ENCODE measurements at regions not wholly inside any gene's neighbourhood (a gene's known extent, or its start where the extent isn't known, plus 50 kb on each side); places are given as distances from the start of the nearest gene placed in this dataset.

DNA sequence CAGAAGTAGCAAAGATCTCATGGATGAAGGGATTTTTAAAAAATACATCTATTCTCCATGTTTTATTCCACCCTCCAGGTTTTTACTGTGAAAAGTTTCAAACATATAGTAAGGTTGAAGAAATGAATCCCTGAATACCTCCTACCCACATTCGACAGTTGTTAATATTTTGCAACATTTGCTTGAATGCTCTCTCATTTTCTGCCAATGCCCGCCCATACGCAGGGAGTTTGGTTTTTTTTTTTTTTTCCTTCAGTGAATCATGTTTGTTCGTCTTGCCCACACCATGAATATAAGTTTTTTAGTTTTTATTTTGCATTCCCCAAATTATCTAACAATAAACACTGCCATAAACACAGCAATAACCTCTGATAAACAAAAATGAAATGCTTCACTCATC lies 82.9 kb downstream of the MAP1LC3B2 start:
- intact Hi-C loops (cut with DNase I): no loop called here
- H3K4me1 ChIP-seq: no peaks in the 10 kb centered on the region
- no peaks in the 10 kb centered on the region for H3K9me3 ChIP-seq
- DNase-seq: no peak
- H3K27ac ChIP-seq: no peak overlapping the region
- H3K9ac ChIP-seq (ENCODE audit: low read depth in 2 of 2, low read length in 2 of 2): no peak overlapping the region
- H3K4me3 ChIP-seq: no peak overlapping the region
- H3K36me3 ChIP-seq: no peaks in the 10 kb centered on the region
- no peaks in the 10 kb centered on the region for H3K27me3 ChIP-seq
- TF ChIP-seq, protein P1, sequence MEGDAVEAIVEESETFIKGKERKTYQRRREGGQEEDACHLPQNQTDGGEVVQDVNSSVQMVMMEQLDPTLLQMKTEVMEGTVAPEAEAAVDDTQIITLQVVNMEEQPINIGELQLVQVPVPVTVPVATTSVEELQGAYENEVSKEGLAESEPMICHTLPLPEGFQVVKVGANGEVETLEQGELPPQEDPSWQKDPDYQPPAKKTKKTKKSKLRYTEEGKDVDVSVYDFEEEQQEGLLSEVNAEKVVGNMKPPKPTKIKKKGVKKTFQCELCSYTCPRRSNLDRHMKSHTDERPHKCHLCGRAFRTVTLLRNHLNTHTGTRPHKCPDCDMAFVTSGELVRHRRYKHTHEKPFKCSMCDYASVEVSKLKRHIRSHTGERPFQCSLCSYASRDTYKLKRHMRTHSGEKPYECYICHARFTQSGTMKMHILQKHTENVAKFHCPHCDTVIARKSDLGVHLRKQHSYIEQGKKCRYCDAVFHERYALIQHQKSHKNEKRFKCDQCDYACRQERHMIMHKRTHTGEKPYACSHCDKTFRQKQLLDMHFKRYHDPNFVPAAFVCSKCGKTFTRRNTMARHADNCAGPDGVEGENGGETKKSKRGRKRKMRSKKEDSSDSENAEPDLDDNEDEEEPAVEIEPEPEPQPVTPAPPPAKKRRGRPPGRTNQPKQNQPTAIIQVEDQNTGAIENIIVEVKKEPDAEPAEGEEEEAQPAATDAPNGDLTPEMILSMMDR (IDR thresholded peaks at IDR 0.05): no peak

DNA sequence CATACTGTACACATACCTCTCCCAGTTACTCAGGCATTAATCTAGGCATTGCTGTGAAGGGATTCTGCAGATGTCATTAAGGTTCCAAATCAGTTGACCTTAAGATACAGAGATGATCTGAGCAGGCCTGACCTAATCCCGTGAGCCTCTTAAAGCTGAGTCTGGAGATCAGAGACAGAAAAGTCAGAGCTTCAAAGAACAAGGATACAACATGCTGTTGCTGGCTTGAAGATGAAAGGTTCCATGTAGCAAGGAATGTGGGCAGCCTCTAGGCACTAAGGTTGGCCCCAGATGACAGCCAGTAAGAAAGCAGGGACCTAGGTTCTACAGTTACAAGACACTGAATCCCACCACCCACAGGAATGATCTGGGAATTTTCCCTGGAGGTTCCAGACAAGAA lies 81.1 kb downstream of the MAP1LC3B2 start:
- no peaks in the 10 kb centered on the region for H3K27me3 ChIP-seq
- no peaks in the 10 kb centered on the region for H3K9me3 ChIP-seq
- no peaks in the 10 kb centered on the region for H3K4me1 ChIP-seq
- no peak overlapping the region for H3K9ac ChIP-seq (ENCODE audit: low read depth in 2 of 2, low read length in 2 of 2)
- intact Hi-C loops (cut with DNase I): no loop called here
- H3K27ac ChIP-seq: no peak overlapping the region
- no peak for DNase-seq
- H3K36me3 ChIP-seq: no peaks in the 10 kb centered on the region
- TF ChIP-seq, protein P1 (IDR thresholded peaks at IDR 0.05): no peak
- H3K4me3 ChIP-seq: no peak overlapping the region

DNA sequence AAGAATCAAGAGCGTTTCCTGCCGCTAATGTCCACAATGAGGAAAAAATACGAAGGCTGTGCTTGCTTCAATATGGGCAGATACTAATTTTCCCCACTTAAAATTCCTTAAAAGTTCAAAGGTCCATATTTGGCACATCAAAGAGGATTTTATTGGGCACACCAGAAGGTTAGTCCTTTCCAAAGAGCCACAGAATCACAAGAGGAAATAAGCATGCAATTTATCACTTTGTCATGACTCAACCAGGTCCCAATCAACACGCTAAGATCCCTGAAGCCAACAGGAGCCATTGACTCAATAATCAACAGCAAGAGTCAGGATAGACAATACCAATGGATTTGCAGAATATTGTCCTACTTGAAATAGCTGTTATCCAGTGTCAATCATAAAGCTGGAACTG lies 80.6 kb downstream of the MAP1LC3B2 start:
- DNase-seq: no peak
- Histone ChIP-seq H3K9me3 (no peaks in the 10 kb centered on the region), H3K4me1 (no peaks in the 10 kb centered on the region), H3K4me3 (no peak overlapping the region), H3K36me3 (no peaks in the 10 kb centered on the region), H3K27me3 (no peaks in the 10 kb centered on the region), H3K27ac (no peak overlapping the region), H3K9ac (ENCODE audit: low read depth in 2 of 2, low read length in 2 of 2) (no peak overlapping the region)
- intact Hi-C loops (cut with DNase I): no loop called here
- TF ChIP-seq, protein P1 (IDR thresholded peaks at IDR 0.05): no peak

DNA sequence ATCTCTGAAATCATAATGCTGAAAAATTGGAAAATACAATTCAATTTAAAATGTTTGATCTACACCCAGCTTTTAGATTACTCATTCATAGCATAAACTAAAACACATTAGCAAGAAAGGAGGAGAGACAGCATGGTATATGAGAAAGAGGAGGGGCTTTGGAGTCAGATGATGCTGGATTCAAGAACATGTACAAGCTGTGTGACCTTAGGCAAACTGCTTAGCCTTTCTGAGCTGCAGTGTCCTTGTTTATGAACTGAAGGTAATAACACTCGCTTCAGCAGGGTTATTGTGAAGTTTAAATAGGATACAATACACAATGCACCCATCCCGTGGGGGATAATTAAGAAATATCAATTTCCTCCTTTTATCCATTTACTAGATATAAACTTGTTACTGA lies 79.2 kb downstream of the MAP1LC3B2 start:
- H3K4me1 ChIP-seq: no peaks in the 10 kb centered on the region
- DNase-seq: no peak
- no peaks in the 10 kb centered on the region for H3K27me3 ChIP-seq
- TF ChIP-seq, protein P1 (IDR thresholded peaks at IDR 0.05): no peak
- no peak overlapping the region for H3K9ac ChIP-seq (ENCODE audit: low read depth in 2 of 2, low read length in 2 of 2)
- no peaks in the 10 kb centered on the region for H3K9me3 ChIP-seq
- no peak overlapping the region for H3K4me3 ChIP-seq
- intact Hi-C loops (cut with DNase I): no loop called here
- no peak overlapping the region for H3K27ac ChIP-seq
- no peaks in the 10 kb centered on the region for H3K36me3 ChIP-seq

DNA sequence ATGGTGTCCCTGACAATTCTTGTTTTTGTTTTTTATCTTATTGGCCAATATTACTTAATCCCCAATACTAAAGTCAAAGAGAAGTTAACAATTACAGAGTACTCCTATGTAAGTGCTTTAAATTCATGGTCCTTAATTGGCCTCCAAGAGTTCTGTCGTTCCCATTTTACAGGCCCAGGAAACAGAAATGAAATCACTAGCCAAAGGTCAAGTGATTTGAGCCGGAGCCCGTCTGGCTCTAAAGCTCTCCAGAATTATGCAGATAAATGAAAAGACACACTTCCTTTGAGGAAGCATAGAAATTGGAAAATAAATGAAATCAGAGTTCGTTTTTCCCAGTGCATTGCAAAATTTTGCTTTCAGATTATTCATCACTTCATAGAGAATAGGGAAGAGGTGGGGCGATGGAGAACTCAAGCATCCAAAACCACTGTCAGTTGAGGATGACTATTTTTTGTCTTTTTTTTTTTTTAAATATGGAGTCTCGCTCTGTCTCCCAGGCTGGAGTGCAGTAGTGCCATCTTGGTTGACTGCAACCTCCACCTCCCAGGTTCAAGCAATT lies 78.5 kb downstream of the MAP1LC3B2 start:
- TF ChIP-seq, protein P1 (IDR thresholded peaks at IDR 0.05): no peak
- Histone ChIP-seq H3K4me3 (no peak overlapping the region), H3K27ac (no peak overlapping the region), H3K9ac (ENCODE audit: low read depth in 2 of 2, low read length in 2 of 2) (no peak overlapping the region), H3K36me3 (no peaks in the 10 kb centered on the region), H3K27me3 (no peaks in the 10 kb centered on the region), H3K4me1 (no peaks in the 10 kb centered on the region), H3K9me3 (no peaks in the 10 kb centered on the region)
- intact Hi-C loops (cut with DNase I): no loop called here
- peak; percentile 50 for DNase-seq
